ENCODE measurements at regions not wholly inside any gene's neighbourhood (a gene's known extent, or its start where the extent isn't known, plus 50 kb on each side); places are given as distances from the start of the nearest gene placed in this dataset.

DNA sequence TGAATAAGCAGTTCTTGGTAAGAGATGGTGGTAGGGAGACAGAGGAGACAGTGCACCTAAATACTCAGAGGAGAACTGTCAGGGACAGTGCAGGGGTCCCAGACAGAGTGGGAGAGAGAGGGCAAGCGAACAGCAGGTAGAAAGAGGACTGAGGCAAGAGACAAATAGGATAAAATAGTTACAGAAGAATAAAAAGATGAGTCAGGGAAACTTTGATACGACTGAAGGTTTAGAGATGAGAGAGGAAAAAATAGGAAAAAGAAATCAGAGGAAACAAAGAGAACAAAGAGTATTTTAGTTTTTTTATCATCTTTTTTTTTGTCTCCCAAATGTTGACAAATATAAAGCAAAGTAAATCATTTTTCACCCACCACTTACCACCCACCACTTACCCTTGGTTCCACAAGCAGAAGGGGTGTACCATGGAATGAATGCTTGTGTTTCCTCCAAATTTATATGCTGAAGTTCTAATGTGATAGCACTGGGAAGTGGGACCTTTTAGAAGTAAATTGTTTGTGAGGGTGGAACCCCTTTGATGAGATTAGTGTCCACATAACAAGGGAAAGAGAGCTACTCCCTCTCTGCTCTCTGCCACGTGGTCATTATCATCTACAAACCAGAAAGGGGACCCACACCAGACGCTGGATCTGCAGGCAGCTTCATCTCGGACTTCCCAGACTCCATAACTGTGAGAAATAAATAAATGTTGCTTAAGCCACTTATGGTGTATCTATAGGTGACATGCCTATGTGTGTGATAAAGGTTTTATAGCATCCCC is 292.1 kb downstream of the BTG1 start:
- DNase-seq (ENCODE audit: low read depth, low spot score), result no peak

DNA sequence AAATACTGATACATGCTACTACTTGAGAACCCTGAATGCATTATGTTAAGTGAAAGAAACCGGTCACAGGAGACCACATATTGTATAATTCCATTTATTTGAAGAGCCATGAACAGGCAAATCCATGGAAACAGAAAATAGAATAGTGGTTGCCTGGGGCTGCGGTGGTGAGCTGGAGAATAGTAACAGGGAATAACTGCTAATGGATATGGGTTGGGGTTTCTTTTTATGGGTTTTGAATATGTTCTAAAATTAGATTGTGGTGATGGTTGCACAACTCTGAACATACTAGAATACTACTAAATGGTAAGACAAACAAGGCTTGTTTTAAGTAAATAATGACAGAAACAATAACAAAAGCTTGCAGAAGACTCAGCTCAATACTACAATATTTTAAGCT is 293.0 kb downstream of the BTG1 start:
- DNase-seq (ENCODE audit: low read depth, low spot score), result peak; percentile 15

DNA sequence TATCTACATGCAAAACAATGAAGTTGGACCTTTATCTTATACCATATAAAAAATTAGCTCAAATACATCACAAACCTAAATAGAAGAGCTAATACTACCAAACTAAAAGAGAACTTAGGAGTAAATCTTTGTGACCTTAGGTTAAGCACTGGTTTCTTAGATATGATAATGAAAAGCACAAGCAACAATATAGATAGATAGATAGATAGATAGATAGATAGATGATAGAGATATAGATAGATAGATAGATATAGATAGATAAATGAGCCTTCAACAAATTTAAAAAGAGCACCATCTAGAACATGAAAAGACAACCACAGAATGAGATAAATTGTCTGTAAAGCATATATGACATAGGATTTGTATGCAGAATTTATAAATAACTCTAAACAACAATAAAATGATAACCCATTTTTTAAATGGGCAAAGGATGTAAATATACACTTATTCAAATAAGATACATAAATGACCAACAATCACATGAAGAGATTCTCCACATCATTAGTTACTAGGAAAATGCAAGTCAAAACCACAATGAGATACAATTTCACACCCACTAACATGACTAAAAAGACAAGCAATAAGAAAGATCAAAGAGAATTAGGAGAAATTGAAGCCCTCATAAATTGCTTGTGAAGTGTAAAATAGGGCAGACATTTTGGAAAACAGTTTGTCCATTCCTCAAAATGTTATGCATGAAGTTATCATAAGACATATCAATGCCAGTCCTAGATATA is 293.7 kb downstream of the BTG1 start:
- DNase-seq (ENCODE audit: low read depth, low spot score), result no peak

DNA sequence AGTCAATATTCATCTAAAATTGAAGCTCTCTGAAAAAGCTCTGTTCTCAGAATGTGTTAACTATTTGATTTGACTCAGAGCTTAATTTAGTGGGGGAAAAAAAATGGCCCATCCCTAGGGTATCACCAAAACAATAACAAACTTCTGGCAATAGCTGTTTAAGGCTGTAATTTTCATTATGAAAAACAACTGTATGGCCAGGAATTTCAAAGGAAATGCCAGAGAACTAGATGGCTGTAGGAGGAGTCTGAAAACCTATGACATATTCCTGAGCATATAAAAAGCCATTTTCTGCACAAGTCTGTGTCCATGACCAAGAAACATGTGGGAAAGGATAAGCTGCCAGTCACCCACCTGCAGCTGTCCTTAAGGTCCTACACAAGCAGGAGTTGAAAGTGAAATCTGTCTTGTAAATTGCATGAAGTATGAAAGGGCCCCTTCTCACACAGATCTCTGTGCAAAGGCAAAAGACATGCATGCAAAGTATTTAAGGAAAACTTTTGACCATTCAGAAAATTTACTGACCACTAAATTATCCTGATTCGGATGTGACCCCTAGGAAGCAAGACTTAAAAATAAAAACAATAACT is 299.1 kb downstream of the BTG1 start:
- DNase-seq (ENCODE audit: low read depth, low spot score), result no peak

DNA sequence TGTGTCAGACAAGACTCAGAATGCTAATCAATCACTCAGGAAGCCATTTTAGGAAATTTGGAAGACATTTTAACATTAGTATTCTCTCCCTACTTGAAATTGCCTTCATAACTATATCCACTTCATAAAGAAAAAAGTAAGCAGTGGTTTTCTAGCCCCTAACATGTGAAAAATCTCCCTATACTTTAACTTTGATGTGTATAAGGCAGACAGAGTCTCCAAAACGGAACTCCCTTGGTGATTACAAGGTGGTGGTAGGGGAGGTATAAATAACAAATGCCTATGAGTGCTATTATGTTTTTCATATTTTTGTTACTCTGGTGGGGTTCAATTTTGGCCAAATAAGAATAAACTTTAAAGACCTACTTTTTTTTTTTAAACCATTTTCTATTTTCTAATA is 300.3 kb downstream of the BTG1 start:
- no peak for DNase-seq (ENCODE audit: low read depth, low spot score)

DNA sequence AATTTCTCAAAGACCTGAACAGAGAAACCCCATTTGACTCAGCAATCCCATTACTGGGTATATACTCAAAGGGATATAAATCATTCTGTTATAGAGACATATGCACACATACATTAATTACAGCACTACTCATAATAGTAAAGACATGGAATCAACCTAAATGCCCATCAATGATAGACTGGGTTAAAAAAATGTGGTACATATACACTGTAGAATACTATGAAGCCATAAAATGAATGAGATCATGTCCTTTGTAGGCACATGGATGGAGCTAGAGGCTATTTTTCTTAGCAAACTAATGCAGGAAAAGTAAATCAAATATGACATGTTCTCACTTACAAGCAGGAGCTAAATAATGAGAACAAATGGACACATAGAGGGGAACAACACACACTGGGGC is 303.8 kb downstream of the BTG1 start:
- DNase-seq (ENCODE audit: low read depth, low spot score), result no peak

DNA sequence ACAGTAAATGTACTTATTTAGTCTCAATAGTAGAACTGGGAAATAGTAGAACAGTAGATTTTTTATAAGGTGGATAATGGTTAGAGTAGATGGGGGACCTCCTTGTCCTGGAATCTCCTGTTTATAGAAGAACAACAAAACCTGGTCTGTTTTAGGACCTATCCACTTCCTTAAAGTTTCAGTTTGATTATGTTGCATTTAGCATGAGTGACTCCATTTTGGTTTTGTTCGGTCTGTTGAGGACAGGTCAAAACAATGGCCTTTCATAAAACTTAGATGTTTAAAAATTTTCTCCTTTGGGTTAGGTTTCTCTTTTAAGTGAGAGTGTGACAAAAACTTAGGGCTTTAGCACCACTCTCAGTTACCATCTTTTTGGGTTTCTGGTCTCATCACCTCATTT is 308.9 kb downstream of the BTG1 start:
- no peak for DNase-seq (ENCODE audit: low read depth, low spot score)

DNA sequence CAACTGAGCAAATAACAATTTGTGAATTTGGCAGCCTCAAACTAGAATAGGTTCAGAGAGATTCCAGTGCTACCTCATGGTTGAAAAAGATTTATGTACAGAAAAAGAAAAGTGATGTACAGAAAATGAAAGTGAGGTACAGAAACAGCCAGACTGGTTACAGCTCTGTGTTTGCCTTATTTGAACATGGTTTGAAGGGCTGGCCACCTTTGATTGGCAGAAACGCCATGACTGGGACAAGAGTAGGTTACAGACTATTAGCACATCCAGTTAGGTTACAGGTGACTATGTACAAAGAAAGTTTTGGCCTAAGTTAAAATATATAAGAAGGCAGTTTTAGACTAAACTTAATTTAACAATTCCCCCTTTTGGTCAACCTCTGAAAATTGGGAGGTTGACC is 309.4 kb downstream of the BTG1 start:
- no peak for DNase-seq (ENCODE audit: low read depth, low spot score)

DNA sequence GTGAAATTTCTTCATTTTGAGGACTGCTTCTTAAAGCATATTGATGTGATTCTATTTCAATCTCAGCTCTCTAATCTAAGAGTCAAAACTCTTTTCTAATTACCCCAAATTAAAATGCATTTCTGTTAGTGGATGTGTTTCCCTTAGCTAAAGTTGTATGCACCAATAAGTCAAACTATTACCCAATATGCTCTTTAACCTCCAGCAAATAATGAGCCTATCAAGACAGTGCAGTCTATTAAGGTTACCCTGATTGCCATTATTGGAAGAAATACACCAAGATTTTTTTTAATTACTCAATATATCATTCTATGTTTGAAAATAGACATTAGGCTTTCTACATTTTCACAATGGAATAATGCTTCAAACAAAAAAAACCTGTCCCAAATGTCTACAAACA is 310.0 kb downstream of the BTG1 start:
- no peak for DNase-seq (ENCODE audit: low read depth, low spot score)

DNA sequence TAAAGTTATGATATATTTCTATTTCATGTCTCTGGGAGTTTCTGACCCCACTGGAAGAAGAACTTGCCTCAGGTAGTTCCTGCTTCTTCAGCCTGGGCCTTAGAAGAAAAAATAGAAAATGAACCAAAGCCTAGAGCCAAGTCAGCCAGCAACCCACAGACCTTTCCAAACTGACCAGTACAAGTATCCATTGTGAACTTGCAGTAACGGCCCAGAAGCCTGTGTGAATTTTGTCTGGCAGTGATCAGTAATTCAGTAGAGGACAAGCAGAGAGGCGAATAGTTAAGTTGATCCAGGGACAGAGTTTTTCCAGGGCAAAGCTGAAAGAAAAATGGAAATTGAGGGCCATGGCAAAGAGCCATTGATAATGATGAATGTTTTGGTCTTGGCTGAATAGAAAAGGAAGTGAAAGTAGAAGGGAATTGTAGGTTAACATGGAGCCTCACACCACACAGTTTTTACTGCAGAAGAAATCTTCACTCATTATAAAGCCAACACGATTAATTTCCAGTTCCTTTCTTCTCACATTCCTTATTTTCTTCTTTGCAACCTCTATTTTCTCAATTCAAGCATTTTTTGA is 311.8 kb downstream of the BTG1 start:
- no peak for DNase-seq (ENCODE audit: low read depth, low spot score)

DNA sequence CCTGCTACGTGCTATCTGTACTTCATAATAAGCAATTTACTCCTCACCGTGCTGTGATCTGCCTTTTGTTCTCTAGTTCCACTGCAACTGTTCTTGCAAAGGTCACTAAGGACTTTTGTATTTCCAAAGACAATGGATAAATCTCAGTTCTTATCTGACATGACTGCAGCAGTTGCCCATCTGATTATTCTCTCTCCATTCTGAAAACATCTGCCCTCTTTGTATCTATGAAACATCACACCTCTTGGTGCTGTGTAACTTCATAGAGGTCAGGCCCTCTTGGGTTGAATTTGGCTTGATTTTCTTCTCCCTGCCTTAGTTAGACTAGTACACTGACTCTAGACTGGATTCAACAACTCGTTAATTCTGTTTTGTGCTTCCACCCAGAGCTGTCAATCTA is 319.6 kb downstream of the BTG1 start:
- no peak for DNase-seq (ENCODE audit: low read depth, low spot score)

DNA sequence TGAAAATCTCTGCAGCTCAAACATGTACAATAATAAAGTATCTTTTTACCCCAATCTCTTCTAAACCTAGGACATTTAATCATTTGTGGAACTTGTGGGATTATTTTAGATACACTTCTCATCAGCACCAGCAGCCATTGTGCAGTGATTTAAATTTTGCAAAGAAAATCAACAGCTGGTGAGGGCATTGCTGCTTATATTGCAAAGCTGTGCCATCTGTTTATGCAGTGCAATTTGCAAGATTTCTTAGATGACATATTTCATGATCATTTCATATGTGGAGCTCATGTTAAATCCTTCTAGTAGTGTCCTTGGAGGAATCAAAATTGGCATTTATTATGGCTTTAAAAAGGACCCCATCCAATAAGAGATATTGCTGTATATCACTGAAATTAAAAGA is 320.7 kb downstream of the BTG1 start:
- no peak for DNase-seq (ENCODE audit: low read depth, low spot score)

DNA sequence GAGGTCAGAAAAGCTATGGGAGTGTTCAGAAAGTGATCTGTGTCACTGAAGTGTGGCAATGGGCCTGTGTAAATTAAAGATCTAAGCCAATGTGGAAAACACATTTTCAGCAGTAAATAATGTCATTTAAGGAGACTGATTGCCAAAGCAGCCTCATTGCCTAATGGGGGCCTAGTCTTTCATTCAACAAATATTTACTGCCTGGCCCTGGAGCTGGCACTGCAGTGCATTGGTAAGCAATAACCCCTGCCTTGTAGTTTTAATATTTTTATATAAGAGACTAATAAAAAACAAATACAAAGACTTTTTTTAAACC is 326.6 kb downstream of the BTG1 start:
- DNase-seq (ENCODE audit: low read depth, low spot score), result no peak

DNA sequence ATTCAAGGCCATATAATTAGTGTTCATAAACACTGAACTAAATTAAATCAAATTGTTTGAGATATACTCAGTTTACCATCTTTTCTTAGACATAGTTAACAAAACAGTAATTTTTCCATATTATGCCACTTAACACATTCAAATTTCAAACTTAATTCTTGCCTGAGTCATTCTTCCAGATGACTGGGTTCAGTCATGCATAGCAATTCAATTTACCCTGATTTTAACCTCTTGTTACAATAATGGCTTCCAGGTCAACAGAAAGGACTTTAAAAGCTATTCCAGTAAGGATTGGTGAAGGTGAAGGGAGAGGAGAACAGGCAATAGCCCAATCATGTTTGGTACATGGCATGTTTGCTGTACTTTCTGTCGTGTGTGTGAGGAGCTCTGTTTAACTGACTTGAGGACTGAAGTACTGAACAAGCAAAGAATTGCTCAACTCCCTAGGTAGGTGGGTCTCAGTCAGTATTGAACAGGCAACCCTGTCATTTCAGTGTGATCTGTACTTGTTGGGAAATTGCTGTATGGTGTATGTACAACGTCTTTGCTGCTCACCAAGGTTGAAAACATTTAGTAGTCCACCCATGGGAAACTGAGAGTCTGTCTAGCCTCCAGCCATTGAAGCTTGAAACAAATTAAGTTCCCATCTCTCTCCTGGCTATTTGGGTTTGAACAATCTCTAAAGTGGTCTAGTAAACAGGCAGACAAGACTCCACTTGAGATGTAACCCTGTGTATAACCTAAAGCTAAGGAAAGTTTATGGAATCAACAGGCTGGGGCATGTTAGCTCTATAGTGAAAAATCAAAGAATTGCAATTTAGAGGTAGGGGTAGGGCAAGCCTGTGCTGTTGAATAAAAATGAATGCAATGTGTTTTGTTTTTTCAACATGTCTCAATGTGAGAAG is 327.2 kb downstream of the BTG1 start:
- DNase-seq (ENCODE audit: low read depth, low spot score), result no peak

DNA sequence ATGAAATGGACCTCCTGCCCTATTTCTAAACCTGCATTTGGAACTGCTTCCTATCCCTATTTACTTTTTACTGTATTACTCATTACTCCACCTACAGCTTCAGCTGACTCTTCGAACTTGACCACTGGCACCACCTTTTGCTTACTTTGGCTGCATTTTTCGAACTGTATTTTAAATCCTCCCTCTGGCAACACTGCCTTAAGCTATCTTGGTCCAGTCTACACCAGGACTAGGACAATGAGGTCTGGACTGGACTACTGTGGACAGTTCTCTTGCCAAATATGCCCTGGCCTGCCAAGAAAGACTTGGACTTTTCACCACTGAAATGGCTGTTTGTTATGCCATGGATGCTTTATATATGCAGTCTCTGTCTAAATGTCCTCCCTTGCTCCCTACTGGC is 328.1 kb downstream of the BTG1 start:
- DNase-seq (ENCODE audit: low read depth, low spot score), result no peak

DNA sequence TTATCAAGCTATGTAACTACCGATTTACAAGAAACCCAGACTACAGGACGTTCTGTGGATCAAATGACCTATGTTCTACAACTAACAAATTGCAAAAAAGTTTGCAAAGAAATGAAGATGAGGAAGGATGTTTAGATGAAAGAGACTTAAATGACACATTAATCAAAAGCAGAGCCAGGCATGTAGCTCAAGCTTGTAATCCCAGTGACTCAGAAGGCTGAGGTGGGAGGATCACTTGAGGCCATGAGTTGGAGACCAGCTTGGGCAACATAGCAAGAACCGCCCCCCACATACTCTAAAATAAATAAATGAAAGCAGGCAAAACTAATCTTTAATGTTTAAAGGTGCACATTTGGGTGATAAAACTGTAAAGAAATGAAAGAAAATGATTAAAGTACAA is 331.9 kb downstream of the BTG1 start:
- no peak for DNase-seq (ENCODE audit: low read depth, low spot score)

DNA sequence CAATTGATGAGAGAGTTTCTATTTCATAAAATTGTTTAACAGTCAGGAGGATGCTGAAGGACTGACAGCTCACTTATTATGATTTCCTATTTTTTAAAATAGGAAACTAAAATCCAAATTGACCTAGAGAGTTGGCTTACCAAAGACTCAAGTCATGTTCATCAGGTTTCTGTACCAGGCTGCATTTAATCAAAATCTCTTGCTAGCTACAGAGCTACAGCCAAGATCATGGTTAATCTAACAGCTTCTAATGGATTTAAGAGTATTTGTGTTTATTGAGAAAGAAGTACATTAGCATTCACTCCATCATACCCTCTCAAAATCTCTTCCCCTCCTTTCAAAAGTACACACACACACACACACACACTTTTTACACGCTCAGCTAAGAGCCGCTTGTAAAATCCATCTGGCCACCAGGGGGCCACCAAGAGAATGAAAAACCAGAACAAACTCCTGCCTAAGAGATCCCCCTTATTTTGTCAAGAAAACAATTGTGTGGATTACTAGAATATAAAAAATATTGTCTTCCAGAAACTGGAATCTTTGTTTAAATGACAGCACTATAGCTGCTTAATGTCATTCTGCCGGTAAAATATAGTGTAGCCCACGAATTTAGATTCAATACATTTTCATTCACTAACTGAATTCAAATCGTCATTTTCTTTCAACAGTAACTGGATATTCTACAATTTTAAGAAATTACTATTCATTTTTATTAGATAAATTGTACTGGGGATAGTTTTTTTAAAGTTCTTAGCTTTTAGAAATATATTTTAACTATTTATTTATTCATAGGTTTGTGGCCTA is 334.0 kb downstream of the BTG1 start:
- DNase-seq (ENCODE audit: low read depth, low spot score), result peak; percentile 47

DNA sequence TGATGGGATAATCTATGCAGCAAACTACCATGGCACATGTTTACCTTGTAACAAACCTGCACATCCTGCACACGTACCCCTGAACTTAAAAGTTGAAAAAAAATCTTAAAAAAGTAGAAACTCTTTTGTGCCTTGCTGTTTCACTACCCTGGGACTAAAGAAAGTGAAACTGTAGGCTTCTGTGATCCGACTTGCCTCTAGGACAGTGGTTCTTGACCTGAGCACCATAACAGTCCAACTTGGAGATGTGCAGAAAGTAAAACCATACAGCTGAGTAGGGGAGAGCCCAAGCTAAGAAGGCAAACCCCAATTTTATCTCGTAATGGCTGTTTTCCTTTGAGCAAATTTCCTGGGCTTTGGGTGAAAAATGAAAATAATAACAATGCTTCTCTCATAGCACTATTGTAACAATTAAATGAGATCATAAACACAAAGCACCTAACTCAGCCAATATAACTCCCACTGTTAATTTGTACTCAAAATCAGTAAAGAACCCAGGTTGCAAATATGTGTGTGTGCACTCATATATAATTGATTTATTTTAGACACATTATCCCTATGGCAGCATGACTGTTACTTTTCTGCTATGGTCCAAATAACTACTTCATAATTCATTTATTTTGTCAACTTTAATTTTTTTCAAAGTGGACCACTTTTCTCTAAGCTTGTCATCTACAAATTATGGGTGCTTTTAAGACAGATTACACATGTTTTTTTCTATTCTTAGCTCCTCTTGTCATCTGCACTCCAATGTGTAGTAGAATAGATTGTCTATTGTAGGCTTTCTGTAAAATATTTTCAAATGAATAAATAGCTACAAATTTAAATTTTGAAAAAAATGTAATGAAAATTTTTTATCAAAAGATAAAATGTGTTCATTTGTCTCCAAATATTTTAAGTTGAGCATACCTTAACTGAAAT is 334.9 kb downstream of the BTG1 start:
- no peak for DNase-seq (ENCODE audit: low read depth, low spot score)

DNA sequence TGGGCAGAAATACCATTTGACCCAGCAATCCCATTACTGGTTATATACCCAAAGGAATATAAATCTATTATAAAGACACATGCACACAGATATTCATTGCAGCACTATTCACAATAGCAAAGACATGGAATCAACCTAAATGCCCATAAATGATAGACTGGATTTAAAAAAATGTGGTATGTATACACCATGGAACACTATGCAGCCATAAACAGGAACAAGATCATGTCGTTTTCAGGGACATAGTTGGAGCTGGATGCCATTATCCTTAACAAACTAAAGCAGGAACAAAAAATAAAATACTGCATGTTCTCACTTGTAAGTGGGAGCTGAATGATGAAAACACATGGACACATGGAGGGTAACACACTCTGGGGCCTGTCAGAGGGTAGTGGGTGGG is 335.6 kb downstream of the BTG1 start:
- no peak for DNase-seq (ENCODE audit: low read depth, low spot score)

DNA sequence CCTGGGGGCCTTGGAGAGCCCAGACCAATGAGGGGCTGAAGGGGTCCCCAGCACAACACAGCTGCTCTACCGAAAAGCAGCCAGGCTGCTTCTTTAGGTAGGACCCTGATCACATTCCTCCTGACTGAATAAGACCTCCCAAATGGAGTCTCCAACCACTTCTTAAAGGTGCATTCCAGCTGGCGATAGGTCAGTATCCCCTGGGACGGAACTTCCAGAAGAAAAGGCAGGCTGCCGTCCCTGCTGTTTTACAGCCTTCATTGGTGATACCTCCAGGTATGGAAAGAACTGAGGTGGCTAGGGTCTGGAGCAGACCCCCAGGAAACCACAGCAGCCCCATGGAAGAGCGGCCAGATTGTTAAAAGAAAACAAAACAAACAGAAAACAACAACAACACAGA is 340.6 kb downstream of the BTG1 start:
- DNase-seq (ENCODE audit: low read depth, low spot score), result no peak

Data from smooth muscle cell of the brain vasculature (primary cell).